Gastrocnemius medialis (tissue), 4 donors: ENCODE measurements at regions not wholly inside any gene's neighbourhood (a gene's known extent, or its start where the extent isn't known, plus 50 kb on each side); places are given as distances from the start of the nearest gene placed in this dataset.

Experiments used
- POLR2A ChIP-seq, 2 donors: fragments of 450-650 bp; IDR thresholded peaks; one replicate each; pipeline ENCODE4 v1.6.1; 2017; ENCODE audit warnings: antibody characterized with exemption in 2 of 2, mild to moderate bottlenecking in 2 of 2, moderate library complexity in 2 of 2
- TF ChIP-seq, protein P1 (sequence below), 5 experiments: fragments of 450-650 bp in 3 of 5; fragments of 200-600 bp in 2 of 5; sonication (generic) in 2 of 5; IDR thresholded peaks in 4 of 5; conservative IDR thresholded peaks in 1 of 5; 1 replicate in 4 of 5; 2 replicates in 1 of 5; pipeline ENCODE4 v1.5.1; 2016 to 2019; ENCODE audit warnings: antibody characterized with exemption in 5 of 5, mild to moderate bottlenecking in 3 of 5, moderate library complexity in 3 of 5

DNA sequence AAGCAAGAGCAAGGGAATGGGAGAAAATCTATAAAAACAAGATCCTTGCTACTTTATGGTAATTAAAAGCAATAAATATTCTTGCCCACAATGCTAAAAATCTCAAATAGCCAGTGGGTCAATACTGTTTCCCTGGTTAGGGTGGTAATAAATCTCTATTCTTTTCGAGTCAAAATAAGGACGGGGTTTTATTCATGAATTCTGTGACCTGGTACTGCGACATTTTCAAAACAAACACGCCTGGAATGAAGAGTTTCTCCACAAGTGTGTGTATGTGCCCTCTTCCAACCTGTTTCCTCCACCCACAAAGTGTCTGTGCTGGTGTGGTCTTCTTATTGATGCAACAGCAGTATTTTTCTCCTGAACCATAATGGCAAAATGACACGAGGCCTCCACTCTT lies 358.8 kb upstream of the BRINP1 start:
- TF ChIP-seq, protein P1, sequence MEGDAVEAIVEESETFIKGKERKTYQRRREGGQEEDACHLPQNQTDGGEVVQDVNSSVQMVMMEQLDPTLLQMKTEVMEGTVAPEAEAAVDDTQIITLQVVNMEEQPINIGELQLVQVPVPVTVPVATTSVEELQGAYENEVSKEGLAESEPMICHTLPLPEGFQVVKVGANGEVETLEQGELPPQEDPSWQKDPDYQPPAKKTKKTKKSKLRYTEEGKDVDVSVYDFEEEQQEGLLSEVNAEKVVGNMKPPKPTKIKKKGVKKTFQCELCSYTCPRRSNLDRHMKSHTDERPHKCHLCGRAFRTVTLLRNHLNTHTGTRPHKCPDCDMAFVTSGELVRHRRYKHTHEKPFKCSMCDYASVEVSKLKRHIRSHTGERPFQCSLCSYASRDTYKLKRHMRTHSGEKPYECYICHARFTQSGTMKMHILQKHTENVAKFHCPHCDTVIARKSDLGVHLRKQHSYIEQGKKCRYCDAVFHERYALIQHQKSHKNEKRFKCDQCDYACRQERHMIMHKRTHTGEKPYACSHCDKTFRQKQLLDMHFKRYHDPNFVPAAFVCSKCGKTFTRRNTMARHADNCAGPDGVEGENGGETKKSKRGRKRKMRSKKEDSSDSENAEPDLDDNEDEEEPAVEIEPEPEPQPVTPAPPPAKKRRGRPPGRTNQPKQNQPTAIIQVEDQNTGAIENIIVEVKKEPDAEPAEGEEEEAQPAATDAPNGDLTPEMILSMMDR (IDR thresholded peaks at IDR 0.05 in 4 of 5, conservative IDR thresholded peaks at IDR 0.05 in 1 of 5): no peak
- TF ChIP-seq POLR2A (IDR thresholded peaks at IDR 0.05): no peak
